ENCODE measurements at regions not wholly inside any gene's neighbourhood (a gene's known extent, or its start where the extent isn't known, plus 50 kb on each side); places are given as distances from the start of the nearest gene placed in this dataset.

DNA sequence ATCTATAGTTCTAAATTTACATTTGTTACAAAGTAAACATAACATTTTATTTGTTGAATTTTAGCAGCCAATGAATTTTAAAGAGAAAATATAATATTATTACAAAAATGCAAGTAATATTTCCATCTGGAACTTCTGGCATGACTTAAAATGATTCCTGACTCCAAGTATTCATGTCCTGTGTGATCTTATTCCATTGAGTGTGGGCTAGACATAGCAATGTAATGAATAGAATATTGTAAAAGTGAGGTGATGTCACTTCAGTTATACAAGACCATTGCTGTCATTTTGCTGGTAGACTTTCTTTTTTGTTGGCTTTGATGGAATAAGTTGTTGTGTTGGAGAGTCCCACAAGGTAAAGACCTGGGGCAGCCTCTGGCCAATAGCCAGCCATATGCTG is 912.2 kb upstream of the PIK3C3 start:
- no peak for DNase-seq (ENCODE audit: low read depth)

DNA sequence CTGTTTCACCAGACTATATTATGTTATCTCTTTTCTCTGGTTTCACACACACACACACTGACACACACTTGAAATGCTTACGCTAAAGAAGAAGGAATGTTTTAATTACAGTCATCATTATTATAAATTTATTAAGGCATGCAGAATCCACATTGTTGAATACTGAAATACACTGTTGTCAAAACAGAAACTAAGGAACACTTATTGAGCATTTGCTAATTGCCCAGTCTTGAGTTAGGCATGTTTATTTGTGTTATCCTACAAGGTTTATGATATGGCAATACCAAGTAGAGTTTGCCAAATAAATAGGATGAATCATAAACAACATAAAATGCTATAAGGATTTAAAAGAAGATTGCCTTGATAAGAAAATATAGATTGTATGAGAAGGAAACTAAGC is 917.0 kb upstream of the PIK3C3 start:
- no peak for DNase-seq (ENCODE audit: low read depth)

DNA sequence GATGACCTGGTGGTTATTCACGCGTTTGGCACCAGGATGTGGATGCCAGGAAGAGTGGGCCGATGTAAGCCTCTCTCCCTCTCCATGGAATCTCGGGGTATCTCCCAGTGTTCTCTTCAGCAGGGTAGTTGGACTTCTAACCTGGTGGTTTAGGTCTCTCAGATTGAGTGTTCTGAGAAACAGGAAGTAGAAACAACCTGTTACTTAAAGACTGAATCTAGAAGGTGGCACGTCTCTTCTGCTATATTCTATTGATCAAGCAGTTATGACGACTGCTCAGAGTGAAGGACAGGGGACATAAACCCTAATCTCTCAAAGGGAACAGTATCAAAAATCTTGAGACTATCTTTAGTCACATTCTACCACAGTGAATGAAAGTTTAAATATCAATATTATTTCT is 918.7 kb upstream of the PIK3C3 start:
- no peak for DNase-seq (ENCODE audit: low read depth)

DNA sequence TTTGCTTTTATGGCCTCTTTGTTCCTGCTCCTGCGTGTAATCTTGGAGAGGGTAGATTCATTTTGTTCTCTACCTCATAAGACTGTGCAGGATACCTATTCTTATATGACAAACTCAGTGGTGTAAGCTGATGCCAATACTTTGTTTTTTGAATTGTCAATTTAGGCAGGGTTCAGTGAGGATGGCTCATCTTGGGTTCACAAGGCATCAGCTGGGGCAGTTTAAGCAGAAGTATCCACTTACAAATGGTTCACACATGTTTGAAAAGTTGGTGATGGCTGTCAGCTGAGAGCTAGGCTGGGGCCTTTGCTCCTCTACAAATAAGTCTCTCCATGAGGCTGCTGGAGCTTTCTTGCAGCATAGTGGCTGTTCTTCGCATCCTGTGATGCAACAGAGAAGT is 920.6 kb upstream of the PIK3C3 start:
- no peak for DNase-seq (ENCODE audit: low read depth)

DNA sequence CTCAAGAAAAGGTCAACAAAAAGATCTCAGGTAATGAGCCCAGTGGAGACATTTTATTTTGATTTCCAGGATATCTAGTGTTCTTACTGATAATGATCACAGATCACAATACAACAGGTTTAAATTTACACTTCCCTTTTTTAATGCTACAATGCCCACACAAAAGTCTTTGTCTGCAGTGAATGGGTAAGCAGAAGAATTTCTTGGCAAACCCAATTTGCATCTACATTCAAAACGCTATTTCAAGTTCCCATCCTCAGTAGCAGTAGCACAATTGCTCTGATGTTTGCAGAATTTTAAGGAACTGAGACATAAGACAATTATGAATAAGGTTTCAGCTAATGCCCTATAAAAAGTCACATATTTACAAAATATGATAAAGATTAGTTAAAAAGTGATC is 929.4 kb upstream of the PIK3C3 start:
- DNase-seq (ENCODE audit: low read depth) = no peak

DNA sequence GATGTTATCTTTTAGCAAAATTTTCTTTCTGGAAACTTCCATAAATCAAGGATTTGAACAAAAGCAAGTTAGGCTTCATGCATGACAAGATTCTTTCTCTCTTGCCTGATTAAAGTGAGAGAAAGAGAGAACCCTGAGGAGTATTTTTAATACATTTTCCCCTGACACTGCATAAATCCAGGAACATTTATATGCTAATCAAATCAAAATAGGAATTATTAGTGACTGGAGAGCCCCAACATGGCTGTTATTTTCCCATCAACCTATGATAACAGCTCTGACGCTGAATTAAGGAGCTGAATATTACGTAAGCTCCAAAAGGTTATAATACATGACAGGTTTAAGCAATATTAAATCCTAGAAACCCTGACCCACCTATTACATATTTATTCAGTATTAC is 930.2 kb upstream of the PIK3C3 start:
- DNase-seq (ENCODE audit: low read depth) = no peak

DNA sequence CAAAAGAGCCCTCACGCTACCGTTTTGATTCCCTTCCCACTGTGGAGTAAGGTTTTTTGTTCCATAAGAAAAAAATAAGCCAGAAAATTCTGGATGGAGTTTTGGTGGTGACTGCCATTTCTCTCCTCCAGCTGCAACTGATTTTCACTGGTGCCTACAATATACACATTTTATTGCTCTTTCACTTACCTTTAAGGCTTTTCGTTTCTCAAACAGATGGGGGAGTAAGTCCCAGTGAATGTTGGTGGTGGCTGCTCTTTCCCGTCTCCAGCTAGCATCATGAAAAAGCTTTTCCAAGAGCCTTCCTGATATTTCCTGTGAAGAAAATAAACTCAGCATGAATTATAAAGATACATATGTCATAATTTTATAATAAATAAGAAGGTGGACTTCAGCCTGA is 932.5 kb upstream of the PIK3C3 start:
- DNase-seq (ENCODE audit: low read depth) = no peak

DNA sequence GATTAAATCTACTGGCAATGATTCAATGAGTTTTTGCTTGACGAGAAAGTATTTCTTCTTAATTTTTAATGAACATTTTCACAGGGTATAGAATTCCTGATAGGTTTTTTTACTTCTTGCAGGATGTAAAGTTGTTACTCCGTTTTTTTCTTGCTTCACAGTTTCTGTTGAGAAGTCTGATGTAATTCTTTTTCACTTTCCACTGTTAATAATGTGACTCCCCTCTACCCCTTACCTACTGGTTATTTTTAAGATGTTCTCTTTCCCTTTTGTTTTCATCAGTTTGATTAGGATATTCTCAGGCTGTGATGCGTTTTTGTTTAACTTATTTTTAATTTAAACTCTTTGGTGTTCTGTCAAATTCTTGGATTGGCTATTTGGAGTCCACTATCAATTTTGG is 933.9 kb upstream of the PIK3C3 start:
- DNase-seq (ENCODE audit: low read depth) = no peak

DNA sequence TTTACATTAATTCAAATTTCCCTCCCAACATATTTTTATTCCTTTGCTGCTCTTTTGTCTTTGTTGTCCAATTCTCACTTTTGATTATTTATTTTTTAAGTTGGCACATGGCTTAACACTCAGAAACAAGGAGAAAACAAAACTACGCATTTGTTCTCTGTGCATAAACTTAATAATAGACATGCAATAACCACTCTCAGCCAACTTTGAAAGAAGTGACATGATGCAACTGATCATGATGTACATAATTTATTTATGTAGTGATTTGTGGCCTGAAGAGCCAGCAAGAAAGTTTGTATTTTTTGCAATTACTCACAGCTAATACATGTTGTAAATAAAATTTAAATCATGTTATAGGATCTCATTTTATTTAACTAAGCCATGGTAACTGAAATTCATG is 942.8 kb upstream of the PIK3C3 start:
- DNase-seq (ENCODE audit: low read depth) = no peak

DNA sequence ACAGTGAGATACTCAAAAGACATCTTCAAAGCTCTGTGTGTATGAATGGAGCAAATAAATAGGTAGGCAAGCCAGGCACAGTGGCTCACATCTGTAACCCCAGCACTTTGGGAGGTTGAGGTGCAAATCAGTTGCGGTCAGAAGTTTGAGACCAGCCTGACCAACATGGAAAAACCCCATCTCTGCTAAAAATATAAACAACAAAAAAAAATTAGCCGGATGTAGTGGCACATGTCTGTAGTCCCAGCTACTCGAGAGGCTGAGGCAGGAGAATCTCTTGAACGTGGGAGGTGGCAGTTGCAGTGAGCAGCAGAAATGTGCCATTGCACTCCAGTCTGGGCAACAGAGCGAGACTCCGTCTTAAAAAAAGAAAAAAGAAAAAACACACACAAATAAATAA is 945.1 kb upstream of the PIK3C3 start:
- no peak for DNase-seq (ENCODE audit: low read depth)

DNA sequence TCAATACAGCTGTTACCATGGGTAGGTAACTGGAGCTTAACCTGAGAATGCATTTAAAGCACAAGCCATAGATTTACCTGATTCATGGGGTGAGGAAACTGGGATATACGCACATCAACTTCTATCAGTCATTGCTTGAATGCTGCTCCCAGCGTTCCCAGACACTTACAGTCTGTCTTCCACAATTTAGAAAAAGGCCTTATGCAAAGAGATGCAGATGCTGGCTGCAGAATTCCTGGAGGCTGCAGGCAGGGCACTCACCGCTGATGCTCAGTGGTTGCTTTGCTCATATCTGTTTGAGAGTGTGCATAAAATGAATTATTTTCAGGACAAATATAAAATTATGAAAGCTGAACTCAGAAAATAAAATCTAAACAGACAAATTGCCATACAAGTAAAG is 950.7 kb upstream of the PIK3C3 start:
- DNase-seq (ENCODE audit: low read depth) = no peak

DNA sequence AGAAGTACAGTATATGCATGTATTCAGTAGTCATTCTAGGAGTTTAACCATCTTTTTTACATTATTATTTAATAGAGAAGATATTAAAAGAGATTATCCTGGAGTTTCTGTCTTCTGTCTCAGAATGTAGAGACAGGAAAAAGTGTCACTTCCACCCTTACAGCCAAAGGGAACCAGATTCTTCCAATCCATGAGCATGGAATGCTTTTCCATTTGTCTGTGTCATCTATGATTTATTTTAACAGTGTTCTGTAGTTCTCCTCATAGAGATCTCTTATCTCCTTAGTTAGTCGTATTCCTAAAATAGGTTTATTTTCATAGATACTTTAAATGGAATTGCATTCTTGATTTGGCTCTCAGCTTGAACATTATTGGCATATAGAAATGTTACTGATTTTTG is 959.5 kb upstream of the PIK3C3 start:
- DNase-seq (ENCODE audit: low read depth) = no peak

DNA sequence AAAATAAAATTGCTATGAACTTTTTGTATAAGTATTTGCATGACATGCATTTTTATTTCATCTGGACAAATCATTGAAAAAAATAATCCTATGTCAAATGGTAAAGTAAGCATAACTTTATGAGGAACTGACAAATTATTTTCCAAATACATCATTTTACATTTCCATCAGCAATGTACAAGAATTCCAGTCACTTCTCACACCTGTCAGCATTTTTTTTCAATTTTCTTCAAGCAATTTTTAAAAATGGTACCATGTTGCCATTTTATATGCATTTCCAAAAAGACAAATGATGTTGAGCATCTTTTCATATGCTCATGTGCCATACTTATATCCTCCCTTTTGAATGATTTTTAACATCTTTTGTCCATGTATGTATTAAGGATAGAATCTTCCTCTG is 961.7 kb upstream of the PIK3C3 start:
- DNase-seq (ENCODE audit: low read depth) = no peak

DNA sequence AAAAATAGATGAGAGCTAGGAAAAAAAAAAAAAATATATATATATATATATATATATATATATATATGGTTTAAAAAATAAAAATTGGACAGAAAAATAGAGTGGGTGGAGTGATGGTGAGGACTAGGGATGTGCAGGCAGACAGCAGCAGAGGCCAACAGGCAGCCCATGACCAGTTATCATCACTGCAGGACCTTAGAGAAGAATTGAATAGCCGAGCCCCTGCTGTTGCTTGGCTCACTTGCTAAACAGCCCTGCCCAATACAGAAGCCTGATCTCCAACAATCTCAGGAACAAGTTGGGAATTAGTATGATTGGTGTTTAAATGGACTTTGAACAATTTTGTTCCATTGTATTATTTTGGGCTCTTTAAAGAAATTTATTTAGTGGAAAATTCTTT is 967.5 kb upstream of the PIK3C3 start:
- DNase-seq (ENCODE audit: low read depth) = no peak

DNA sequence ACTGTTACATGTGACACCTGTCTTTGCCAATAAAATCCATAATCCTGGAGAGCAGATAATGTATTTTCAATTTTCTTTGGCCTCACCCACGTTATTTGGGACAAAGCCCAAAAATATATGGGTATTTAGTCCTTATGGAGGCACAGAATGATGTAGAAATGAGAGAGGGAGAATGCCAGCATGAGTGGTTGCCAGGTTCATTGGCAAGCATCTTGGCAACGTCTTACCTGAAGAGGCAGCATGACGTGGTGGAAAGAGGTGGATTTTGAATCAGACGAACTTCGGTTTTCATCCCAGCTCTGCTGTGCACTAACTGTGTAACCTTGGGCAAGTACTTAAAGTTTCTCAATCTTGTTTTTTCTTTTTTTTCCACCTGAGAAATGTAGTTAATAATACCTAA is 969.6 kb upstream of the PIK3C3 start:
- DNase-seq (ENCODE audit: low read depth) = no peak

DNA sequence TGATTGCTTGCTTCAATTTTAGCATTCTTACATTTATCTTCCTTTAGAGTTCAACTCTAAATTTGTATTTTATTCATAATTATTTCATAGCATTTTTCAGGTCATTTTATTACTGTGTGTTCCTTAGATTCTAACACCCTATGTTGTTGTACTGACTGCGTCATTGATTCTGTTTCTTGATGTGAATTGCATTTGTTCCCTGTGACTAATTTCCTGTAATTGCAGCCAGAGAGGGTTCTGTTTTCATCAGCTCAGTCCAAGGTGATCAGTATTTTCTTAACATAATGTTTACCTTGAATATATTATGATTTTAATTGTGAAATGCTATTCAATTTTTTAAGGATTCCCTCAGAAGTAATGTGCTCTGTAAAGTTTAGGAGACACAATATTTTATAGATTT is 970.2 kb upstream of the PIK3C3 start:
- no peak for DNase-seq (ENCODE audit: low read depth)

DNA sequence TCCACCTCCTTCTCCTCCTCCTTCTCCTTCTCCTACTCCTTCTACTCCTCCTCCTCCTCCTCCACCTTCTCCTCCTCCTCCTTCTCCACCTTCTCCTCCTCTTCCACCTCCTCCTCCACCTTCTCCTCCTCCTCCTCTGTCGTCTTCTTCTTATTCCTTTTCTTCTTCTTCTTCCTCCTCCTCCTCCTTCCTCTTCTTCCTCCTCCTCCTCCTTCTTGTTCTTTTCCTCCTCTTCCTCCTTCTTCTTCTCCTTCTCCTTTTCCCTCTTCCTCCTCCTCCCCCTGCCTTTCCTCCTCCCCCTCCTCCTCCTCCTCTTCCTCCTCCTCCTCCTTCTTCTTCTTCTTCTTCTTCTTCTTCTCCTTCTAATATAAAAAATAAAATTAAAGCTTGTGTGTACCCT is 971.2 kb upstream of the PIK3C3 start:
- DNase-seq (ENCODE audit: low read depth) = no peak

DNA sequence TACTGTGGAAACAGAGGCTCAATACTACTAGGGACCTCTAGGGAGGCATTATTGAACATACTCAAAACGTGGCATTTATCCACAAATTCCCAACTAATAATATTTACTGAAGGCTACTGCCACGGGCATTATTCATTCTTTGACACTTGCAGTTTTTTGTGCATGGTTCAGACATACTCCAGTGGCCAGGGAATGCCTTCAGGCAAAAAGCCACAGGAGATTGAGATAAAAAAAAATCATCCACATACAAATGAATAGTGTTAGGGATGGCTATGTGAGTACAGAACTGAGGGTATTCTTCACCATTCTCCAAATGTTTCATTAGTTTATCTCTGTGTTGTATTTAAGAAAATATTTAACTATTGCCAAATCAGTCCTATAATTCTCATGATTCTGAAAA is 974.9 kb upstream of the PIK3C3 start:
- no peak for DNase-seq (ENCODE audit: low read depth)

DNA sequence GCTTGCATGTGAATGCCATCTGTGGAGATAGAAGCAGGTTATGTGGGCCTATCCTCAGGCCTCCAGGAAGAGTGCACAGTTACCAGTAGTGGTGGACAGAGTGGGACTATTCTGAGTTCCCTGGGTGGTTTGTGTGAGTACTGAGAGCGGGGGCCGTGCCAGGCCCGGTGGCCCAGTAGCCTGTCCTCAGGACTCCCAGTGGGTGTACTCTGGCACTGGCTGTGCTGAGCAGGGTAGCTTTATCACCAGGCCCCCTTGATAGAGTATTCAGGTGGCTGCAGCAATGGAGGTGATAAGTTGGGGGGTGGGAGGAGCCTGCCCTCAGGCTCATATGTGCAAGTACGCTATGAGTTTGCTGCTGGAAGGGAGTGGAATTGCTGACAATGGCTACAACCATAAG is 979.0 kb upstream of the PIK3C3 start:
- DNase-seq (ENCODE audit: low read depth) = no peak

DNA sequence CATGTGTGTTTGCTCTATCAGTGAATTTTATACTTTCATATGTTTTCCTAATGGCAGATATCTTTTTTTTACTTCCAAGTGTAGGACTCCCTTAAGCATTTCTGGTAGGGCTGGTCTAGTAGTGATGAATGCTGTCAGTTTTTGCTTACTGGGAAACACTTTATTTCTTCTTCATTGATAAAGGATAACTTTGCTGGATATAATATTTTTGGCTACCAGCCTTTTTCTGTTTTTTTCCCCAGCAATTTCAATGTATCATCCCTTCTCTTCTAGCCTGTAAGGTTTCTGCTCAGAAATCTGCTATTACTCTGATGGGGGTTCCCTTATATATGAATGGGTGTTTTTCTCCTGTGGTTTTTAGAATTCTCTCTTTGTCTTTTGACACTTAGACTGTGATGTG is 980.6 kb upstream of the PIK3C3 start:
- DNase-seq (ENCODE audit: low read depth) = no peak

DNA sequence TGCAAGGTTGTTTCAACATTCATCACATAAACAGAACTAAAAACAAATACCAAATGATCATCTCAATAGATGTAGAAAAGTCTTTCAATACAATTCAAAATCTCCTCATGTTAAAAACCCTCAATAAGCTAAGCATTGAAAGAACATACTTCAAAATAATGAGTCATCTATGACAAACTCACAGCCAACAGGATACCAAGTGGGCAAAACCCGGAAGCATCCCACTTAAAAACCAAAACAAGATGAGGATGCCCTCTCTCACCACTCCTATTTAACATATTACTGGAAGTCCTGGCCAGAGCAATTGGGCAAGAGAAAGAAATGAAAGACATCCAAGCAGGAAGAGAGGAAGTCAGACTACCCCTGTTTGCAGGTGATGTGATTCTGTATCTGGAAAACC is 992.2 kb upstream of the PIK3C3 start:
- DNase-seq (ENCODE audit: low read depth) = no peak

DNA sequence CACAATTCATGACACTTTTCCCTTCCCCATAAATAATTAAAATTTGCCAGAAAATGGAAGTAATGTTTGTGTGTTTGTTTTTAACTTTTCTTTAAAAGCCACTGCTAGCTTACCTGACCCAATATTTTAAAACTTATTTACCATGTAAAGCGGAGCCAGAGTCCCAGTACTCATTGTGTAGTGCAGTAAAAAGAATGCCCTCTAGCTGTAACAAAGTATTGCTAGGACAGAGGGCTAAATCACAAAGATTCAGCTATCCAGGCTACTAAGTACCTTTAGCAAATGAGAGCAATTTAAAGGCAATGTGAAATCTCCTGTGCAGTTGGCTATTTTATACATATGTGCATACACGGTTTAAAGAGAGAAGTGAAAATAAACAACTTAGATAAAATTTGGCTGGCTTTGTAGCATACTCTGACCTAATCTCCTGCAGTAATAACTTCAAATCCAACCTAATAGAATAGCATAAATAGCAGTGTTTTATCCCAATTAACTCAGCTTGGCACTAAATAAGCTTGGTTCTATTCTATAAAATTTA is 997.4 kb upstream of the PIK3C3 start:
- DNase-seq (ENCODE audit: low read depth) = no peak

DNA sequence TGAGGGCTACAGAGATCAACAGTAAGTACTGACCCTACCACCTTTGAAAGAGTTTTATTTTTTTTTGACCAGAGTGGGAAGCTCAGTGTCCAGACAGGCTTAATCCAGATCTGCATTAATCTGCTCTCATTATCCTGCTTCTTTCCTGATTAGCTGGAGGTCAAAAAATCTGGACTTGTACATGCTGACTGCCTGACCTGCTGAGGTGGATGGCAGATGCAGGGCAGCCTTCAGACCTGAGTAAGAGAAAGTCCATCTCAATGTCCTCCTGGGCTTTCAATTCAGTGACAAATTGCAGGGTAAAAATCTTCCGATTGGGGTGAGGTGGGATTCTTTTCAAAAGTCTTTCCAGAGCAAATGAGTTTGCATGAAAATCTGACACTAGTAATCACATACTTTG is 998.8 kb upstream of the PIK3C3 start:
- no peak for DNase-seq (ENCODE audit: low read depth)

DNA sequence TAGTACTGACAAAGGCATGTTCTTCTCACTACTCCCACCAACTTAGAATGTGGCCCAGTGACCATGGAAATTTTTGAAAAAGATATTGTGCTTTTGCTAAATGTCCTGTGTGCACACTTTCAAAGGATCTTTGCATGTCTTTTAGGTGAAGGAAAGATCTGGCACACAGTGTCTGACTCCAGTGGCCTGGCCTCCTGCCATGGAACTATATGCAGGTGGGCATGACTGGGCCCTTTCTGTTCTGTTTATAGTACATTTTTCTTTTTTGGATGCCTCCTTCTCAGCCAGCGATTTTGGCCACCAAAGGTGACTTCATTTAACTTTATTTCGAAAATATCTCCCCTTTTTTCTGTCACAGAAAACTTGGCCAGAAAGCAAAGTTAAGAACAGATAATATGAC is 999.7 kb upstream of the PIK3C3 start:
- DNase-seq (ENCODE audit: low read depth) = no peak
